ENCODE measurements at regions not wholly inside any gene's neighbourhood (a gene's known extent, or its start where the extent isn't known, plus 50 kb on each side); places are given as distances from the start of the nearest gene placed in this dataset.

DNA sequence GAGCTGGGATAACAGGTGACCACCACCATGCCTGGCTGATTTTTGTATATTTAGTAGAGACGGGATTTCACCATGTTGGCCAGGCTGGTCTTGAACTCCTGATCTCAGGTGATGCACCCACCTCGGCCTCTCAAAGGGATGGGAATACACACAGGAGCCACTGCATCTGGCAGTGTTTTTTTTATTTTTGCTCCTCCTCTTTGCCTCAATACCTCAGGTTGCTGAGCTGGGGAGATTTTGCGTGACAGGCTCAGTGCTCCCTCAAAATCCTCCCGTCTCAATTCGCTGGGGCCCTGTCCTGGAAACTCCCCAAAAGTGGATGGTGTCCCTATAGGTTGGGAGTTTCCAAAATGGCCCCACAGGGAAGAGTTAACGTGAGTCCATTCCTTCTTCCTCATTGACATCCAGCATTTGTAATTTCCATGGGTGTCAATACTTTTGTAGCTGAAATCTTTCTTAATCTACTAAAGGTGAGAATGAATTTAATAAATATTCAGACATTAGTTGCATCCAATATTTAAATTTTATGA, 71.8 kb downstream of the GGTLC2 start:
- Mint-ChIP-seq H3K9me3 (no peaks in the 10 kb centered on the region), H3K4me3 (no peak overlapping the region), H3K27ac (no peak overlapping the region), H3K27me3 (no peaks in the 10 kb centered on the region), H3K36me3 (ENCODE audit: low read depth) (no peaks in the 10 kb centered on the region), H3K4me1 (peaks cover 76% of the 10 kb centered on the region)
- ATAC-seq (ENCODE audit: low read depth) (no peak), DNase-seq (no peak)
- POLR2A ChIA-PET, result no interaction called here
- no peak for TF ChIP-seq CTCF (IDR thresholded peaks at IDR 0.05)
- CTCF ChIA-PET, result interaction anchor here (1.0 to 1.3 kb wide), 2 partner anchors 29 to 37 kb away, joined by 3 to 6 read pairs; no protein-coding TSS in a partner anchor
- intact Hi-C loops (cut with micrococcal nuclease), result no loop called here

DNA sequence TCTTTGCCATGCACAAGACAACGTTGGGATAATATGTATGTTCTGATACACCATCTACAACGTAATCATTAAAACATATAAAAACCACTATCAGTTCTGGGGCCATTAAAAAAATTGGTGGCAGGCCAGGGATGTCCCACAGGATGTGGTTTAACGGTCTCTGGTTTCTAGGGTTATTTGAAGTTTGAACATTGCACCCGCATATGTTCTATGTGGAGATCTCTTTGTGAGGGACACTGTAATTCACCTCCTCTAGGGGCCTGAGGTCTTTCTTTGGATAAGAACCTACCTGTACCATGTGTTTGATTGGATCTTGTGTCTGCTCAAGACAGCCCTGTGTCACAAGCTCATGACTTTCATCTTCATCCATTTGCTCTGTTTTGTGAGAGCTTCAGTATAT, 73.2 kb downstream of the GGTLC2 start:
- TF ChIP-seq CTCF (IDR thresholded peaks at IDR 0.05), result no peak
- H3K4me1 Mint-ChIP-seq, result peaks cover 77% of the 10 kb centered on the region
- CTCF ChIA-PET, result interaction anchor here (0.6 to 3.9 kb wide), 4 partner anchors 8 to 129 kb away, joined by 3 to 20 read pairs (median 4); no protein-coding TSS in a partner anchor
- no peaks in the 10 kb centered on the region for H3K27me3 Mint-ChIP-seq
- no peaks in the 10 kb centered on the region for H3K9me3 Mint-ChIP-seq
- no peaks in the 10 kb centered on the region for H3K36me3 Mint-ChIP-seq (ENCODE audit: low read depth)
- intact Hi-C loops (cut with micrococcal nuclease), result no loop called here
- H3K4me3 Mint-ChIP-seq, result no peak overlapping the region
- DNase-seq (no peak), ATAC-seq (ENCODE audit: low read depth) (no peak)
- H3K27ac Mint-ChIP-seq, result no peak overlapping the region
- POLR2A ChIA-PET, result interaction anchor here (0.6 kb wide), 1 partner anchor 26 kb away, joined by 3 read pairs; no protein-coding TSS in a partner anchor

DNA sequence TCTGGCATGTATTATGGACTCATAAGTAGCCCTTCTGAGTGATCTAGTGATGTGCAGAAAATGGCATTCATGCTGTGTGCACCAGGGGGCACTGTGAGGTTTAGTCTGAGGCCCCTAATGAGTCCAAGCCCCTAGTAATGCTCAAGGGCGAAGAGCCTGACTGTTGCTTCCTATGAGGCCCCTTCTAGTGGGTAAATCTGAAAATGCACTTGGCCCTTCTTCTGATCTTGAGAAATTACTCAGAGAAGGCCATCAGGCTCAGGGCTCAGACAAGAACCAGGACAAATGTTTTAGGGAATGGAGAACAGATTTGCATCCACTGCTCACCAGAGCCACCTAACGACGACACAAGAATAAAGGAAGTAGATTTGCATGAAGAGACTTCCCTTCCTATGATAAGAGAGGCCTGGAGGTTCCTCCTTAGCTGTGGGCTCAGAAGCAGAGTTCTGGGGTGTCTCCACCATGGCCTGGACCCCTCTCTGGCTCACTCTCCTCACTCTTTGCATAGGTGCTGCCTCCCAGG, 75.8 kb downstream of the GGTLC2 start:
- Mint-ChIP-seq H3K27me3 (no peaks in the 10 kb centered on the region), H3K4me3 (peak overlapping the region; percentile 68), H3K4me1 (peaks cover 58% of the 10 kb centered on the region), H3K36me3 (ENCODE audit: low read depth) (no peaks in the 10 kb centered on the region), H3K9me3 (no peaks in the 10 kb centered on the region), H3K27ac (peak overlapping the region; percentile 94)
- intact Hi-C loops (cut with micrococcal nuclease), result loop anchor here (1.0 to 10.0 kb wide), 7 partner anchors 8 to 685 kb away; no protein-coding TSS in a partner anchor
- POLR2A ChIA-PET, result interaction anchor here (0.7 to 2.5 kb wide), 11 partner anchors 10 to 223 kb away, joined by 3 to 10 read pairs (median 5); no protein-coding TSS in a partner anchor
- peak; percentile 41 for DNase-seq
- no peak for TF ChIP-seq CTCF (IDR thresholded peaks at IDR 0.05)
- peak; percentile 68 for ATAC-seq (ENCODE audit: low read depth)
- CTCF ChIA-PET, result interaction anchor here (0.6 to 4.3 kb wide), 16 partner anchors 10 to 298 kb away, joined by 3 to 56 read pairs (median 4); no protein-coding TSS in a partner anchor

DNA sequence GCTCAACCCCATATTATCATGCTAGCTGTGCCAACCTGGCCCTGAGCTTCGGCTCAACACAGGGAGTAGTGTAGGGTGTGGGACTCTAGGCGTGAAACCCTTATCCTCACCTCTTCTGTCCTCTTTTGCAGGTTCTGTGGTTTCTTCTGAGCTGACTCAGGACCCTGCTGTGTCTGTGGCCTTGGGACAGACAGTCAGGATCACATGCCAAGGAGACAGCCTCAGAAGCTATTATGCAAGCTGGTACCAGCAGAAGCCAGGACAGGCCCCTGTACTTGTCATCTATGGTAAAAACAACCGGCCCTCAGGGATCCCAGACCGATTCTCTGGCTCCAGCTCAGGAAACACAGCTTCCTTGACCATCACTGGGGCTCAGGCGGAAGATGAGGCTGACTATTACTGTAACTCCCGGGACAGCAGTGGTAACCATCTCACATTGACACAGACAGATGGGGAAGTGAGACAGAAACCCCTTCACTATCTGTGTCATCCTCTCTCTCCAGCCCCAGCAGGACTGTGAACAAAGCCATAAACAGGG, 76.4 kb downstream of the GGTLC2 start:
- H3K27ac Mint-ChIP-seq, result peak overlapping the region; percentile 94
- H3K9me3 Mint-ChIP-seq, result no peaks in the 10 kb centered on the region
- CTCF ChIA-PET, result interaction anchor here (0.6 to 4.3 kb wide), 17 partner anchors 11 to 298 kb away, joined by 3 to 56 read pairs (median 4); no protein-coding TSS in a partner anchor
- no peaks in the 10 kb centered on the region for H3K36me3 Mint-ChIP-seq (ENCODE audit: low read depth)
- peak; percentile 39 for DNase-seq
- POLR2A ChIA-PET, result interaction anchor here (0.7 to 2.5 kb wide), 13 partner anchors 11 to 559 kb away, joined by 3 to 10 read pairs (median 5); no protein-coding TSS in a partner anchor
- peak; percentile 80 for ATAC-seq (ENCODE audit: low read depth)
- TF ChIP-seq CTCF (IDR thresholded peaks at IDR 0.05), result no peak
- H3K27me3 Mint-ChIP-seq, result no peaks in the 10 kb centered on the region
- H3K4me1 Mint-ChIP-seq, result peaks cover 53% of the 10 kb centered on the region
- intact Hi-C loops (cut with micrococcal nuclease), result loop anchor here (1.0 to 10.0 kb wide), 7 partner anchors 8 to 686 kb away; no protein-coding TSS in a partner anchor
- peak overlapping the region; percentile 68 for H3K4me3 Mint-ChIP-seq

Measured in activated B cell treated with CpG ODN at 0.5 μM for 24 hours (primary cell).